OCI-LY1 (cell line): ENCODE measurements at regions not wholly inside any gene's neighbourhood (a gene's known extent, or its start where the extent isn't known, plus 50 kb on each side); places are given as distances from the start of the nearest gene placed in this dataset.

Experiments
- CTCF ChIP-seq: fragments of 200-600 bp; sonication (generic), shearing (Covaris generic); IDR thresholded peaks from 2 replicates; pipeline ENCODE4 v1.5.1; 2017; ENCODE audit warnings: mild to moderate bottlenecking, antibody characterized with exemption, low read length, moderate library complexity, mixed read lengths
- EZH2 ChIP-seq: fragments of 200-600 bp; sonication (generic), shearing (Covaris generic); IDR thresholded peaks from 2 replicates; pipeline ENCODE4 v1.8.0; 2017; ENCODE audit warnings: borderline replicate concordance, mixed run types, mild to moderate bottlenecking, antibody characterized with exemption, low read length, moderate library complexity, mixed read lengths

- no peak for TF ChIP-seq CTCF
- no peak for TF ChIP-seq EZH2
Observed at GRCh38 chr10:113983552-113983951, 60.1 kb upstream of the ADRB1 start.
